C1 segment of cervical spinal cord (tissue), 14 donors: ENCODE measurements at regions not wholly inside any gene's neighbourhood (a gene's known extent, or its start where the extent isn't known, plus 50 kb on each side); places are given as distances from the start of the nearest gene placed in this dataset.
"Not testable (repeated sequence)": the region's sequence is repeated elsewhere in the genome, so short reads cannot be mapped to it uniquely, and the experiment has no call there.

Source experiments
- DNase-seq, 14 donors: peaks; one replicate each; lab custom pipeline; 2025; lab: John Stamatoyannopoulos, UW

- DNase-seq: no peak
These were observed 63.2 kb downstream of the NENF start for GRCh38 chr1:212495766-212496494.

DNA sequence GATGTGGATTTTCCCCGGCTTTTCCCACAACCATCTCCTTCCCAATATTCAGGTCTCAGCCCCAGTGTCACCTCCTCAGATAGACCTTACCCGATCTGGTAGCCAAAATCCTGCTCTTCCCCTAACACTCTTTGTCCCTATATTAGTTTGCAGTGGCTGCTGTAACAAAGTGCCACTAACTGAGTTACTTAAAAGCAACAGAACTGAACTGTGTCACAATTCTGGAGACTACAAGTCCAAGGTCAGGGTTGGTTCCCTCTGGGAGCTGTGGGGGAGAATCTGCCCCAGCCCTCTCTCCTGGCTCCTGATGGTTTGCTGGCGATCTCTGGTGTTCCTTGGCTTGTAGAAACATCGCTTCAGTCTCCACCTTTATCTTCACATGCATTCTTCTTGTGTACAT is 64.0 kb downstream of the NENF start:
- no peak for DNase-seq

DNA sequence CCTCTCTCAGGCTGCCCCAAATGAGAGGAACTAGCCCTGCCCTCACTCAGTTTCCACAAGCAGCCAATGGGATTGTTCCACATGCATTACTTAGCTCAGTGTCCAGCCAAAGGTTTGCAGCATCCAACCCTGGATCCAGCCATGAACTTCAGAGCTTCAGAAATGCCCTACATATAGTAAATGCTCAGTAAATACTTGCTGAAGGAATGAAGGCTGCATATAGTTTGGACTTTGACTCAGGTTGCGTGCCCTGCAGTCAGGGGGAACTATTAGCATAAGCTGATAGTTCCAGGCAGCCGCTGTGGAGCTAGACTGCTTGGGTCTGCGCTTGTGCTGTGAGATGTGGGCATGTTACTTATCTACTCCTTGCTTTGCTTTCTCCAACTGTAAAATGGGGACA is 64.8 kb downstream of the NENF start:
- DNase-seq: no peak

- DNase-seq: no peak
These were observed 65.7 kb downstream of the NENF start for GRCh38 chr1:212498283-212499040.

- no peak for DNase-seq
These were observed 67.6 kb downstream of the NENF start for GRCh38 chr1:212500351-212500750.

GRCh38 chr1:212500983-212501382 is 68.3 kb downstream of the NENF start:
- no peak for DNase-seq

- no peak for DNase-seq
These were observed 71.0 kb downstream of the NENF start for GRCh38 chr1:212503714-212504113.

- DNase-seq: no peak
These were observed 71.6 kb downstream of the NENF start for GRCh38 chr1:212504171-212504803.

DNA sequence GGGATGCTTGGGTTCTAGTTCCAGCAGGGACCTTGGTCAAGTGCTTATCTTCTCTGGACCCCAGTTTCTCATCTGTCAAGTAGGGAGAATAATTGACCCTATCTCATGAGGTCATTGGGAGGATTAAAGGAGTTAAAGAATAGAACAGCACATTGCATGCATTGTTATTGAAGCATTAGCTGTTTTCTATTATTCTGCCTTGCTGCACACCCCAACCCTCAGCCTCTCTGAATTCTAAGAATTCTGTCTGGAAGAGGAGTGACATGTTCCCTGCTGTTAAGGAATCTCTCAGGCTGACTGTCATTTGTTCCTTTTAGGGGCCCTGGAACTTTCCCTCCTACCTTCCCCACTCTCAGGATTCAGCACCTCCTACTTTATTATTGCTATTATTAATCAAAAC is 73.9 kb downstream of the NENF start:
- no peak for DNase-seq

DNA sequence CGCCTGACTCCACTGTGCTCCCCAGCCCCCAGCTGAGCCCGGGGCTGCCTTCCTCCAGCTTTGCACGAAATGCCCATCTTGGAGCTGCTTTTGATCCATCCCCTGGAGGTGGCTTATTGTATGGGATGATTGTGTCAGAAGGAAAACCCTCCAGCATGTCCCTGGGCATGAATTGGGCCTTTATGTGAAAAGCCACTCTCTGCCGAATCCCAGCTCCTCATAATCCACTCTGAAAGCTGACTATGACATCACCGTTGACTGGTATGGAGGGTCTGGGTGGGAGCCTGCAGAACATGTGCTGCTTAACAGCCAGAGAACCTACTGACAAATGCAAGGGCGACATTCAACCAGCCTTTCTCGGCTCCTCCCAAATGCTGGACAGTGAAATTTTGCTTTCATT is 74.6 kb downstream of the NENF start:
- DNase-seq: no peak

DNA sequence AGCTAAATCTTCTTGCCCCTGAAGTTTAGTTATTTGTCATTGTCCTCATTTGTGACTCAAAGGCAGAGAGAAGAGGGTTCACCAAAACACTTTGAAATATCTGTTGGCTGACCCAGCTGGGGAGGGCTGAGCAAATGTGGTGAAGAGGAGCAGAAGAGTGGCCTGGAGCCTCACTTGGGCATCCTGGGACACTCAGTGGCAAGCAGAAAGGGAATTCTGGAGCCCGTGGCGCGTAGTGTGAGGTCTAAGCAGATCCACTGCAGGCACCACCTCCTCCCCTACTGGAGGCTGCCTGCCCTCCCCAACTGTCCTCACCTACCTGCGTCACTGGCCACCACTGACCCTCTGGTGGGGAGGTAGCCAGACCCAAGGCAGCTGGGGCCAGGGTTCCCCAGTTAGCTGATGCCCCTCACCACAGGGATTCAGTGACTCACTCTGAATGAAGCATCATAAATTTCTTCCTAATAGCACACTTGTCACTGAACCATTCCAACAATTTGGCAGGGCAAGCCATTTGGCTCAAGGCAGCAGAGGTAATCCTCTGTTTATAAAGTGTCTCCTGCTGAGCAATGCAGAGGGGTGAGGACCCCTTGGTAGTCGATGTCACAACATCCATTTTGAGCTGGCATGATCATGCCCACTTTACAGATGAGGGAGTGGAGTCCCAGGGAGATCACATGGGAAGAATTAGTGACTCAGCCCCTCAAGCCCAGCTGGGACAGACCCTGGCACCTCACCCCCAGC is 80.3 kb downstream of the NENF start:
- no peak for DNase-seq

GRCh38 chr1:212513586-212513985 is 80.9 kb downstream of the NENF start:
- no peak for DNase-seq

GRCh38 chr1:212514056-212514614 is 81.4 kb downstream of the NENF start:
- peak in 2 of 14 donors; percentile 27 to 28 for DNase-seq

- DNase-seq: no peak
These were observed 82.1 kb downstream of the NENF start for GRCh38 chr1:212514782-212515181.

DNA sequence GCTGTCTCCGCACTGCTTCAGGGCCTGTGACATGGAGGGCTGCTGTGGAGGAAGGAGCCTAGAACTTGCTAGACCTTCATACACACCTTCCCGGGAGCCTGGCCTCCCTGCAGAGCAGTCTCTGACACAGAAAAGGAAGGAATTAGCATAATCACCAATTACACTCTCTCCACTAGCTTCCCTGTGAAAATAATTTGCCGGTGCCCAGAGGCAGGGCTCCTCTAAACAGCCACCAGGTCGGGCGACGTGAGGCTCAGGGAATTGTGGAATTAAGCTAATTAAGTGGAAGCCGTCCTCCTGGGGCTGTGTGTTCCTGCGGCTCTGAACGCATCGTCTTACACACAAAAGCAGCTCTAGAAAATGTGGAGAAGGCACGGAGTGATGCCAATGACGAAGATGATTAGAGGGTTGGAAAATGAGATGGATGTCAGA is 82.6 kb downstream of the NENF start:
- no peak for DNase-seq

DNA sequence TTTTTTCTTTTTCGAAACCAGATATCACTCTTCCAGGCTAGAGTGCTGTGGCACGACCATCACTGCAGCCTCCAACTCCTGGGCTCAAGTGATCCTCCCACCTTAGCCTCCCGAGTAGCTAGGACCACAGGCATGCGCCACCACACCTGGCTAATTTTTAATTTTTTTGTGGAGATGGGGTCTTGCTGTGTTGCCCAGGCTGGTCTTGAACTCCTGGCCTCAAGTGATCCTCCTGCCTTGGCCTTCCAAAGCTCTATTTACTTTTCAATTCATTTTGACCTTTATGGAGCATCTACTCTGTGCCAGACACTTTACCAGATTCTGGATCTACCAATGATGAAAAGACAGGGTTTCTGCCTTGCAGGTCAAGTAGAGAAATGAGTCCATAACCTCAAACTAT is 83.3 kb downstream of the NENF start:
- DNase-seq: not testable (repeated sequence)

GRCh38 chr1:212518188-212519054 is 85.7 kb downstream of the NENF start:
- DNase-seq: peak in 2 of 14 donors; percentile 4 to 30

DNA sequence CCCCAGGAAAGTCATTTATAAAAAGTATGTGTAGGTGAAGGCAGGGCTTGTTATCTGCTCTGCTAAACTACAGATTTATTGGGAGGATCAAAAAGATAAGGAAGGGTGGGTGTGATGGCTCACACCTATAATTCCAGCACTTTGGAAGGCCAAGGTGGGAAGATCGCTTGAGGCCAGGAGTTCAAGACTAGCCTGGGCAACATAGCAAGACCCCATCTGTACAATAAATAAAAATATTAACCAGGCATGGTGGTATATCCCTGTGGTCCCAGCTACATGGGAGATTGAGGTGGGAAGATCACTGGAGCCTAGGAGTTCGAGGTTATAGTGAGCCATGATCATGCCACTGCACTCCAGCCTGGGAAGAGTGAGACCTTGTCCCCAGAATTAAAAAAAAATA is 86.4 kb downstream of the NENF start:
- no peak for DNase-seq

DNA sequence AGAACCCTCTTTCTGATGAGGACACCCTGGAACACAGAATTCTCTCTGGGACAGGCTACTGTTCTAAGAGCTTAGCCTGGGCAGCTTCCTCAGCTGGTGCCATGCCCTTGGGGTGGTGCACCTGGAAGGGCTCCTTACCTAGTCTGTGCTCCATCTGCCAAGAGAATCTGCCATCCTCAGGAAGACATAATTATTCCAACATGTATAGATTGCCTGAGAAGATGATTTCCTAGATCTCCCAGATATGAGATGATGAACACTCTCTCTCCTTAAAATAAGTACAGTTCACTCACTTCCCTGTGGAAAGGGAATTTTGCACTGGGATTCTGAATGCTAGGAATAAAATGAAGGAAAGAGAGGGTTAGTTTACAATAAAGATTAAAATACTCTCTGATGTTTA is 87.6 kb downstream of the NENF start:
- DNase-seq: no peak

DNA sequence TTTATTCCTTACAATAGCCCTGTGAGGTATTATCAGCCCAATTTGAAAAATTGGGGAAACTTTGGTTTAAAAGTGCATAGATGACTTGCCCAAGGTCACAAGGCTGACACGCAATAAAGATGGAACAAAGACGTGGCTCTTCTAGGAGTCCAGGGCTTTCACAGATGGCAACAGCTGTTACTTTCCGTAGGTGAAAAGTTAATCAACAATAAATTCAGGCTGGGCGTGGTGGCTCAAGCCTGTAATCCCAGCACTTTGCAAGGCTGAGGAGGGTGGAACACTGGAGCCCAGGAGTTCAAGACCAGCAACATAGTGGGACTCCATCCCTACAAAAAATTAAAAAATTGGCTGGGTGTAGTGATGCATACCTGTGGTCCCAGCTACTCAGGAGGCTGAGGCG is 87.8 kb upstream of the ATF3 start:
- DNase-seq: no peak
